GM12874 (cell line): ENCODE measurements at regions not wholly inside any gene's neighbourhood (a gene's known extent, or its start where the extent isn't known, plus 50 kb on each side); places are given as distances from the start of the nearest gene placed in this dataset.

Source experiments
- TF ChIP-seq, protein P1 (sequence below): IDR thresholded peaks from 2 replicates; pipeline ENCODE4 v1.5.1; 2011; ENCODE audit warnings: low read depth, mild to moderate bottlenecking, control low read depth, low read length, moderate library complexity; ENCODE audit not compliant: insufficient read depth

DNA sequence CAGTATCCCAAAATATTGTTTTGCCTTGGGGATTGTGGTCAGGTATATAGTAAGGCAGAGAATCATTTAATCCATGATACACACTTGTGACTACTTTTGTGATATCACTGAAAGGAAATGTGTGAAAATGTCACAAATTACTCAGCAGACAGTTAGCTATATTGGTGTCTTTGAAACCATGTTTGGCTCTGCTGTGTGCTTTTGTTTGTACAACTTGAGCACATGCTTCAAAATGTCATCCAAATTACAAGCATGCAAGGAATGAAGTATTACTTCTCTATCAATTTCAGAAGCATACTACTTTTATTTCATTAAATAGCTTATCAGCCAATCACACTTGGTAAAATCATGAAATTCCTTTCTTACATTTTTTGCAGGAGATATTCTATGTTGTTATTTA lies 619.0 kb upstream of the AGTR1 start:
- TF ChIP-seq, protein P1, sequence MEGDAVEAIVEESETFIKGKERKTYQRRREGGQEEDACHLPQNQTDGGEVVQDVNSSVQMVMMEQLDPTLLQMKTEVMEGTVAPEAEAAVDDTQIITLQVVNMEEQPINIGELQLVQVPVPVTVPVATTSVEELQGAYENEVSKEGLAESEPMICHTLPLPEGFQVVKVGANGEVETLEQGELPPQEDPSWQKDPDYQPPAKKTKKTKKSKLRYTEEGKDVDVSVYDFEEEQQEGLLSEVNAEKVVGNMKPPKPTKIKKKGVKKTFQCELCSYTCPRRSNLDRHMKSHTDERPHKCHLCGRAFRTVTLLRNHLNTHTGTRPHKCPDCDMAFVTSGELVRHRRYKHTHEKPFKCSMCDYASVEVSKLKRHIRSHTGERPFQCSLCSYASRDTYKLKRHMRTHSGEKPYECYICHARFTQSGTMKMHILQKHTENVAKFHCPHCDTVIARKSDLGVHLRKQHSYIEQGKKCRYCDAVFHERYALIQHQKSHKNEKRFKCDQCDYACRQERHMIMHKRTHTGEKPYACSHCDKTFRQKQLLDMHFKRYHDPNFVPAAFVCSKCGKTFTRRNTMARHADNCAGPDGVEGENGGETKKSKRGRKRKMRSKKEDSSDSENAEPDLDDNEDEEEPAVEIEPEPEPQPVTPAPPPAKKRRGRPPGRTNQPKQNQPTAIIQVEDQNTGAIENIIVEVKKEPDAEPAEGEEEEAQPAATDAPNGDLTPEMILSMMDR: no peak

GRCh38 chr3:148079370-148079769 lies 618.3 kb upstream of the AGTR1 start:
- TF ChIP-seq, protein P1: no peak

DNA sequence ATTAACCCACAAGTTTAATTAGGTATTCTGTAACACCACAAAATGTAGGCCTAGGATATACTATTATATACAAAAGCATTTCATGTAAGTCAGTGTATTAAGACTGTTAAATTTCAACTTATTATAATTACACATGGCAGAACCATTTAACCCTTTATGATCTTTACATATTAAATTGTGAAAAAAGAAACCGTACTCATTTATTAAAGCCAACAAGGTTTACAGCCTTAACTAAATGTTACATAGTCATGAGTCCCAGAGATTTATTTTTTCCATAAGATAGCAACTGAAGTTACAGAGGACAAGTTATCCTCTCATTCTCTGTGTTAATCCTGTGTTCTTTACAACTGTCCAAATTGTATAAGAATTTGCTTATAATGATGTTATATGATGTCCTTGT lies 615.8 kb upstream of the AGTR1 start:
- TF ChIP-seq, protein P1: no peak

GRCh38 chr3:148082506-148083280 lies 615.0 kb upstream of the AGTR1 start:
- TF ChIP-seq, protein P1: no peak

GRCh38 chr3:148083526-148084182 lies 614.0 kb upstream of the AGTR1 start:
- TF ChIP-seq, protein P1: no peak

DNA sequence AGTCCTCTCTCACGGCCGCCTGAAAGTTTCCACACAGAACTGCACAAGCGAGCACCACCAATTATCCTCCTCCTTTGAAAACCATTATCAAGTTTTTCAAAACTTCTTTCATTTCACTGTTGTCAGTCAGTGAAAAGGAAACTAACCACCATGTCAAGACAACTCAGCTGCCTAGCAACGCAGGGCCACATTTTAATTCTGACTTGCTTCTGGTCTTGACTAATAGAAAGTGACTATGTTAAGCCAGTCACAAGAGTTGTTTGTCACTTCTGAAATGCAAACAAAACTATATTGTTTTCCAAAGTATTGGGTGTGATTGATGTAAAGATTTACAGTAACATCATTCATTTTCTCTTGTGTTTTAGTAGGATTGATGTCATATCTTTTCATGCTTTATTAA lies 612.8 kb upstream of the AGTR1 start:
- TF ChIP-seq, protein P1: no peak

DNA sequence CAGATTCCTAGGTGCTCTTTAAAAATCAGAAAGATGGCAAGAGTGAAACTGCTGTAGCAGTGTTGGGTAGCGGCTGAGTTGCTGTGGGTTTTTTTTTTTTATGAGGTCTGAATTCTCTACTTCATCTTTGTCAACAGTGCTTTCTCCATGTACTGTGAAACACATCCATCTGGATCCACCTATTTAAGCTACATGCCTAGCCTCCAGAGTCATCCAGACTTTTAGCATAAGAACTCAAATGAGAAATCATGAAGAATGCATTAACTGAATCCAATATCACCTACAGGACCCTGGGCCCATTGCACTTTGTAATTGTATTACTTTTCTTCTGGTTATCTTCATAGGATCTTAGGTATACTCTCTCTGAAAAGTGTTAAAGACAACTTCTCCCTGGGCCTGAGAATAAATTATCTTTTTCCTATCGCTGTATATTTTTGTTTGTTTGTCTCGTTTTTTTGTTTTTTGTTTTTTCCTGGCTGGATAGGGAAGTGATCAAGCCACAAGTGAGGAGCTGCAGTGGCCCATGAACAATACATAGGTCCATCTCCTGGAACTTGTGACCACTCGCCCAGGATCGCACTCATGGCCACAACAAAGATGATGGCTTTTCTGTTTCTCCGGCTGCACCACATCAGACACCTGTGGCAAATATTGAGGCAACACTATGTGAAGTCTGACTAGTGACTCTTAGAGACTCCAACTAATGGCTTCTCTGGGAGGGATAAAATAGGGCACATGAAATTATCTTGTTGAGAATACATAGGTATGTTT lies 609.9 kb upstream of the AGTR1 start:
- TF ChIP-seq, protein P1: no peak
